ENCODE measurements at regions not wholly inside any gene's neighbourhood (a gene's known extent, or its start where the extent isn't known, plus 50 kb on each side); places are given as distances from the start of the nearest gene placed in this dataset.

DNA sequence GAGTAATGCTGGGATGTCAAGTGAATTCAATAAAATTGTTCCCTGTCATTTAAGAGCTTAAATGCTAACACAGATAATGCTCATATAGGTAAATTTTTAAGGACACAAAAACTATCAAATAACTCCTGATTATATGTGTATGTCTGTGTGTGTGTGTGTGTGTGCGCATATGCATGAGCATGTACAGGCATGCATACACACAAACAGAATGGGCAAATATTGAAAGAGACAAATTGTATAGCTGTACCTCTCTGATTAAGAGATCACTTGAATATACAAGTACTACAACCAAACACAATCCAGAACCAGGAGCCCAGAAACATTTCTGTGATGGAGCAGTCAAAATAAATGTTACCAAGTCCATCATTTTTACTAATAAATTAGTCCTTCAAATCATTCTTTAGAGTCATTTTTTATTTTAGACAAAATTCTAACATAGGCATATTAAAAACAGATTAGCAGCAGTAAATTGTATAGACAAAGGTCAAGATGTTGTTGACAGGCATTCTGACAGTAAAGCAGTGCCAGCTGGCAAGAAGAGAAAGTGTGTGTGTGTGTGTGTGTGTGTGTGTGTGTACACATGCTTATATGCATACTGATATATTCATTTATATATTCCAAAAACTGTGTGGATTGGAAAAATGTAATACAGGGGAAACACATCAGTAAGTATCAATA lies 145.3 kb downstream of the CD47 start:
- in situ Hi-C loops (cut with HindIII; ENCODE audit: low sequenced_read_pairs): no loop called here
- DNase-seq (ENCODE audit: low read depth): no peak
- TF ChIP-seq, protein P1, sequence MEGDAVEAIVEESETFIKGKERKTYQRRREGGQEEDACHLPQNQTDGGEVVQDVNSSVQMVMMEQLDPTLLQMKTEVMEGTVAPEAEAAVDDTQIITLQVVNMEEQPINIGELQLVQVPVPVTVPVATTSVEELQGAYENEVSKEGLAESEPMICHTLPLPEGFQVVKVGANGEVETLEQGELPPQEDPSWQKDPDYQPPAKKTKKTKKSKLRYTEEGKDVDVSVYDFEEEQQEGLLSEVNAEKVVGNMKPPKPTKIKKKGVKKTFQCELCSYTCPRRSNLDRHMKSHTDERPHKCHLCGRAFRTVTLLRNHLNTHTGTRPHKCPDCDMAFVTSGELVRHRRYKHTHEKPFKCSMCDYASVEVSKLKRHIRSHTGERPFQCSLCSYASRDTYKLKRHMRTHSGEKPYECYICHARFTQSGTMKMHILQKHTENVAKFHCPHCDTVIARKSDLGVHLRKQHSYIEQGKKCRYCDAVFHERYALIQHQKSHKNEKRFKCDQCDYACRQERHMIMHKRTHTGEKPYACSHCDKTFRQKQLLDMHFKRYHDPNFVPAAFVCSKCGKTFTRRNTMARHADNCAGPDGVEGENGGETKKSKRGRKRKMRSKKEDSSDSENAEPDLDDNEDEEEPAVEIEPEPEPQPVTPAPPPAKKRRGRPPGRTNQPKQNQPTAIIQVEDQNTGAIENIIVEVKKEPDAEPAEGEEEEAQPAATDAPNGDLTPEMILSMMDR (IDR thresholded peaks at IDR 0.05; ENCODE audit: low read depth, low read length, missing control alignments): no peak
- no peak overlapping the region for H3K4me3 ChIP-seq (ENCODE audit: low read depth, low read length)

DNA sequence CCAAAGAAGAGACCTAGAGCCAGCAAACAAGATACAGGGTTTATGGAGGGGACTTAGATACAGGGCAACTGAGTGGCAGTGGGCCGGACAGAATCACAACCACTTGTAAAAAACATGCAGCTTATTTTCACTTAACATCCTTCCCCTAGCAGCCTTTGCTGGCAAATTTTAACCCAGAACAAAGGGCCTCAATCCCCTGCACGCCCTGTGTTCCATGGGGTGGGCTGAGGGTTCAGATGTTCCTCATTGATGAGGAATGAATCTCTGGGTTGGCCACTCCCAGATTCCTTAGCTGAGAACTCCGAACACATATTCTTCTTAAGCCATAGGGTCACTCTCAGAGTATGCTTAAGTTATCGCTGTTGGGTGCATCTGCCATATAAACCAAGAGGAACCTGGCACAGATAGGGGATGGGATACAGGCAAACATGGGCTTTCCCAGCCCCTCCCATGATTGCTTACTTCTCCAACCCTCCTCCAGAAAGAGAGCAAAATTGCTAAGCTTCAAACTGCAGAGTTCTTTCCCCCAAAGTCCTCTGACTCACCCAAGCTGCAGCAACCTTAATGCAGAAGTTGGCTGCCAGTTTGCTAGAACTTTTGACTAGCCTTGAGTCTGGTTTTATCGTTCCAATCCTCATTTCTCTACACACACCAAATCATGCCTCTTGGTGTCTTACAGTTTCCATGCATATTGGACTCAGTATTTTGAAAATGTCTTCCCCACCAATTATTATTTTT lies 146.9 kb downstream of the CD47 start:
- TF ChIP-seq, protein P1 (IDR thresholded peaks at IDR 0.05; ENCODE audit: low read depth, low read length, missing control alignments): no peak
- in situ Hi-C loops (cut with HindIII; ENCODE audit: low sequenced_read_pairs): no loop called here
- no peak overlapping the region for H3K4me3 ChIP-seq (ENCODE audit: low read depth, low read length)
- no peak for DNase-seq (ENCODE audit: low read depth)

DNA sequence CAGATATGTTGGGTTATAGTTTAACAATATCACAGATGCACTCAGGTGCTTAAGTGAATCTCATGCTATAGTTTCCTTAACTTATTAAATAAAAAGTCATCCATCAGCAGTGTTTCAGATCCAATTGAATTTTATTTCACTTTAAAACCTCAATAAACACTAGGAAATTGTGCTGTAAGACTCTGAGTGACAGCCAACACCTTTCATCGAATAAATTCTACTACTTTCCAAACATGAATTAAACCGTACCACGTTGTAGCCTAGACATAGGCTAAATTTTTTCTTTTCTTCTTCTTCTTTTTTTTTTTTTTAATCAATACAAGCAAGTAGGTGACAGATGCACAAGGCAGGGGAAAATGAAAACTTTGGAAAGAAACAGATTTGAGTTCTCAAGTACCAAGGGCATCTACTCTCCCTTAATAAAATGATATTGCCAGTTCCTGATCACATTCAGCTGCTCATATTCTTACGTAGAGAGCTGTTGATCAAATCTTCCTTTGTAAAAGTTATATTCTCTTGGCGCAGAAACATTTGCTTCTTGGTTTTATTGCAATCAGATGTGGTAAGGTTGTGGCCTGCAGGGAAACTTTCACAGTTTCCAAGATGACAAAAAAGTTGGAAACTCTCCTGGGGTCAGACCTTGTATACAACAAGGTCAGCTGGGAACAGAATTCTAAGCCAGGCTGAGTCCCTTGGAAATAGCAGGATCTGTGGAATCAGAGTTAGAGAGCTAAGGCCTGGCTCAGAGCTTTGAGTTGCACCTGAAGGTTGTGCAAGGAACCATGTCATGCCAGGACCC lies 147.7 kb downstream of the CD47 start:
- H3K4me3 ChIP-seq (ENCODE audit: low read depth, low read length): no peak overlapping the region
- TF ChIP-seq, protein P1 (IDR thresholded peaks at IDR 0.05; ENCODE audit: low read depth, low read length, missing control alignments): no peak
- DNase-seq (ENCODE audit: low read depth): no peak
- in situ Hi-C loops (cut with HindIII; ENCODE audit: low sequenced_read_pairs): no loop called here

DNA sequence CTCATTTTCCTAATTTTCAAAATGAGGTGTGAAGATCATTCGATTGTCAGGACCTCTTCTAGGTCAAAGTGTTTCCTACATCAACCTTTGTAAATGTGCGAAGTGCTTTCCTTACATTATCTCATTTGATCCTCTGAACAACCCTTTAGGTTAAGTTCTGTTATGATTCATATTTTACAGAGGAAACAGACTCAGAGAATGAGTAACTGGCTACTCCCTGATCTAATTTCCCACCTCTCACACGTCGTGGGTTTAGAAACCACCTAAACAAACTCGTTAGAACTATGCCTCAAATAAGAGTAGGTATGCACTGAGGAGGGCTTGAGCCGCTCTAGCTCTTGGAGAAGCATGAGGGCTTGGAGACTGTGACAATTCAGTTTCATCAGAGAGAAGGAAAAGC lies 148.6 kb downstream of the CD47 start:
- H3K4me3 ChIP-seq (ENCODE audit: low read depth, low read length): no peak overlapping the region
- DNase-seq (ENCODE audit: low read depth): no peak
- in situ Hi-C loops (cut with HindIII; ENCODE audit: low sequenced_read_pairs): no loop called here
- TF ChIP-seq, protein P1 (IDR thresholded peaks at IDR 0.05; ENCODE audit: low read depth, low read length, missing control alignments): no peak

DNA sequence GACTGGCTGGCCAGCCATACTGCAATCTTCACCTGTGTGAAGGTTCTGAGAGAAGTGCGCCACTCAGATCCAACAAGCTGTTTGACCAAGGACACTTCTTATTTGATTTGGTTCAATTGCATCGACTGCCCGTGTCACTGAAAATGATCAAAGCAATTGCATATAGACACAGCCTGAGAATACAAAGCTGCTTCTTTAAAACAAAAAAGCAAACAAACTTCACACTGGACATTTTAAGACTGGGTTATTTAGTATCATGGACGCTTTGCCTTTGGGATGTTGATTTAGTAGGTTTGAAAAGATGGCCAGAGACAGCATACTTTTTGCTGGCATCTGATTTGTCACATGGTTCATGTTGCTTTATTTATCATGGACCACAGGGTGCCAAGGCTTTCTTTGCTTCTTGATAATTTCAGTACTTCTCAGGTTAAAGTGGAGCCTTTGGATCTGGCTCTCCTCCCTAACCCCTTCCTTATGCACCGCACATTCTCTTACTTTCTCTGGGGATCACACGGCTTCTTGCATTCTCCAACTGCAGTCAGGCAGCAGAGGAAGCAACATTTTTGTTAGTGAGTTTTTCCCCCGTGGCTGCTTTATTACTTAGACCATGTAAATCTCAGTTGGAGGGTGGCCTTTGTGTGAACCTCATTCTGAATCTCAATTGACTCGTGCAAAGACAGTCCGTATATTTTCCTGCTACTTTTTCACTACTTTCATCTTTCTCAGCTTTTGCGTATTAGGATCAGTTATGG lies 151.0 kb downstream of the CD47 start:
- no peak overlapping the region for H3K4me3 ChIP-seq (ENCODE audit: low read depth, low read length)
- TF ChIP-seq, protein P1 (IDR thresholded peaks at IDR 0.05; ENCODE audit: low read depth, low read length, missing control alignments): no peak
- DNase-seq (ENCODE audit: low read depth): no peak
- in situ Hi-C loops (cut with HindIII; ENCODE audit: low sequenced_read_pairs): no loop called here

DNA sequence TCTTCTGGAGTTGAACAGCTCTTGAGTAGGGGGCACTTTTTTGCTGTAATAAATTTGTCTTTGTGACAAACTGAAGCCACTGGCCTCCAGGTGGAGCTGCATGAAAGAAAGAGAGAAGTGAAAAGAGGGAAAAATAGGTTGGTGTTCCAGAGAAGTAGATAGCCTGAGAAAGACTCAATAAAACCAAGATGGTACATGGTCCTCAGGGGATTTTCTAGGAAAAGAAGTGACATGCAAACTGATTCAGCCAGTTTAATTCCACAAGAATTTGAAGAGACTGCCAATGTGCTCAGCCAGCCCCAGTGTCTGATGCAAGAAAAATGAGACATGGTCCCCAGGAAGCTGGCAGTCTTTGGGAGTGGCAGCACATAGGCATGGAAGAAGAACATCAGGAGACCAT lies 152.7 kb downstream of the CD47 start:
- TF ChIP-seq, protein P1 (IDR thresholded peaks at IDR 0.05; ENCODE audit: low read depth, low read length, missing control alignments): peak; percentile 61
- H3K4me3 ChIP-seq (ENCODE audit: low read depth, low read length): no peak overlapping the region

More for the DNA sequence above, 152.7 kb downstream of the CD47 start:
- in situ Hi-C loops (cut with HindIII; ENCODE audit: low sequenced_read_pairs): no loop called here
- peak; percentile 46 for DNase-seq (ENCODE audit: low read depth)

All from astrocyte of the cerebellum (primary cell).